ENCODE measurements at regions not wholly inside any gene's neighbourhood (a gene's known extent, or its start where the extent isn't known, plus 50 kb on each side); places are given as distances from the start of the nearest gene placed in this dataset.

DNA sequence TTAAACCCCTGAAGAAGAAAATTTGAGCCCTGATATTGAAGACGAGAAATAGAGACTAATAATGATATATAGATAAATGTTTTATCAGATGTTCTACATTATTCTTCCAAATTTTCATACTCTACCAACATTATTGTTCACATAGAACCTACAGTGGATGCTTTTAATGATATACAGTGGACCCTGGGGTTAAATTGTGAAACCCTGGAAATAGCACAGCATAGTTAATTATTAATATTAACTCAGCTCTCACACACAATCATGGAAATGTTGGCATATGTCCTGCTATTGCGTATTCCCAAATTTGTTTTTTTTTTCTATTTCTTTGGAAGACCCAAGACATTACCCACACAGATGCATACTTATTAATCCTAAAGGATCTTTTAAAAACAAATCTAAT is 579.9 kb downstream of the CCDC85A start:
- H2AFZ ChIP-seq: no peak overlapping the region
- H3K79me2 ChIP-seq (ENCODE audit: low read depth): no peaks in the 10 kb centered on the region
- H3K36me3 ChIP-seq (ENCODE audit: low read depth): no peaks in the 10 kb centered on the region
- H4K20me1 ChIP-seq (ENCODE audit: insufficient read depth): no peaks in the 10 kb centered on the region
- H3K4me3 ChIP-seq: no peak overlapping the region
- ChIA-PET POLR2A (ENCODE audit: unreplicated experiment) (no interaction called here), CTCF (no interaction called here)
- H3K9me3 ChIP-seq (ENCODE audit: insufficient read depth, low read depth): no peaks in the 10 kb centered on the region
- no TSS peak for BruUV-seq (replicated peaks)
- no peak for DNase-seq
- intact Hi-C loops (cut with micrococcal nuclease; ENCODE audit: unreplicated experiment): no loop called here
- H3K4me2 ChIP-seq: no peak overlapping the region
- 0 out of 2 replicates have a peak, but pooled peaks cover 5% of the 10 kb centered on the region for H3K9me2 ChIP-seq (ENCODE audit: insufficient read depth)
- H3K4me1 ChIP-seq (replicated peaks; ENCODE audit: insufficient read depth): no peaks in the 10 kb centered on the region
- no peaks in the 10 kb centered on the region for H3K27me3 ChIP-seq (ENCODE audit: insufficient read depth, low read depth)
- TF ChIP-seq, protein P1, sequence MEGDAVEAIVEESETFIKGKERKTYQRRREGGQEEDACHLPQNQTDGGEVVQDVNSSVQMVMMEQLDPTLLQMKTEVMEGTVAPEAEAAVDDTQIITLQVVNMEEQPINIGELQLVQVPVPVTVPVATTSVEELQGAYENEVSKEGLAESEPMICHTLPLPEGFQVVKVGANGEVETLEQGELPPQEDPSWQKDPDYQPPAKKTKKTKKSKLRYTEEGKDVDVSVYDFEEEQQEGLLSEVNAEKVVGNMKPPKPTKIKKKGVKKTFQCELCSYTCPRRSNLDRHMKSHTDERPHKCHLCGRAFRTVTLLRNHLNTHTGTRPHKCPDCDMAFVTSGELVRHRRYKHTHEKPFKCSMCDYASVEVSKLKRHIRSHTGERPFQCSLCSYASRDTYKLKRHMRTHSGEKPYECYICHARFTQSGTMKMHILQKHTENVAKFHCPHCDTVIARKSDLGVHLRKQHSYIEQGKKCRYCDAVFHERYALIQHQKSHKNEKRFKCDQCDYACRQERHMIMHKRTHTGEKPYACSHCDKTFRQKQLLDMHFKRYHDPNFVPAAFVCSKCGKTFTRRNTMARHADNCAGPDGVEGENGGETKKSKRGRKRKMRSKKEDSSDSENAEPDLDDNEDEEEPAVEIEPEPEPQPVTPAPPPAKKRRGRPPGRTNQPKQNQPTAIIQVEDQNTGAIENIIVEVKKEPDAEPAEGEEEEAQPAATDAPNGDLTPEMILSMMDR (conservative IDR thresholded peaks at IDR 0.05): no peak
- no peak for TF ChIP-seq EZH2 (IDR thresholded peaks at IDR 0.05; ENCODE audit: low read depth)
- H3K27ac ChIP-seq: no peak overlapping the region
- no peaks in the 10 kb centered on the region for H3F3A ChIP-seq (ENCODE audit: insufficient read depth, low read depth)

DNA sequence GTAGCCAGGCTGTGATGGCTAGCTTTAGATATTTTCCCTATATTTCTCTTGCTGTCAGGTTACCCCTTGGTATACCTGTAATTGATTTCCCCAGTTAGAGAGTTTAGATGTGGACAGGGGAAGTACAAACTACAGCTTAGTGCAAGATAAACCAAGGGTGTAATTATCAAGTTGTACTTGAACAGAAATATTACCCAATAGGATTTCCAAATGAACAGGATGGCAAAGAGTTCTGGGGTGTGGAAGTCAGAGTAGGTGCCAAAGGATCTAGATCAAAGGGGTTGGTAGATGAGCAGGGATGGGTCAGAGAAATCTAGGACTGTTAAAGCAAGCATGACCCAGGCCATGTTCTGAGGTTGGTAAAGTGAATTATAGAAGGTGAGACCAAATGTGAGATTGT is 585.2 kb downstream of the CCDC85A start:
- H3K9me2 ChIP-seq (ENCODE audit: insufficient read depth): no peaks in the 10 kb centered on the region
- no peaks in the 10 kb centered on the region for H3K27me3 ChIP-seq (ENCODE audit: insufficient read depth, low read depth)
- no peak overlapping the region for H3K4me2 ChIP-seq
- no peaks in the 10 kb centered on the region for H3K36me3 ChIP-seq (ENCODE audit: low read depth)
- H3K79me2 ChIP-seq (ENCODE audit: low read depth): no peaks in the 10 kb centered on the region
- TF ChIP-seq, protein P1 (conservative IDR thresholded peaks at IDR 0.05): no peak
- TF ChIP-seq EZH2 (IDR thresholded peaks at IDR 0.05; ENCODE audit: low read depth): no peak
- intact Hi-C loops (cut with micrococcal nuclease; ENCODE audit: unreplicated experiment): no loop called here
- no peaks in the 10 kb centered on the region for H3K9me3 ChIP-seq (ENCODE audit: insufficient read depth, low read depth)
- ChIA-PET POLR2A (ENCODE audit: unreplicated experiment) (no interaction called here), CTCF (no interaction called here)
- no peaks in the 10 kb centered on the region for H3F3A ChIP-seq (ENCODE audit: insufficient read depth, low read depth)
- H3K27ac ChIP-seq: no peak overlapping the region
- no peak for DNase-seq
- no peaks in the 10 kb centered on the region for H3K4me1 ChIP-seq (replicated peaks; ENCODE audit: insufficient read depth)
- no peak overlapping the region for H3K4me3 ChIP-seq
- no TSS peak for BruUV-seq (replicated peaks)
- H4K20me1 ChIP-seq (ENCODE audit: insufficient read depth): no peaks in the 10 kb centered on the region
- H2AFZ ChIP-seq: no peak overlapping the region

DNA sequence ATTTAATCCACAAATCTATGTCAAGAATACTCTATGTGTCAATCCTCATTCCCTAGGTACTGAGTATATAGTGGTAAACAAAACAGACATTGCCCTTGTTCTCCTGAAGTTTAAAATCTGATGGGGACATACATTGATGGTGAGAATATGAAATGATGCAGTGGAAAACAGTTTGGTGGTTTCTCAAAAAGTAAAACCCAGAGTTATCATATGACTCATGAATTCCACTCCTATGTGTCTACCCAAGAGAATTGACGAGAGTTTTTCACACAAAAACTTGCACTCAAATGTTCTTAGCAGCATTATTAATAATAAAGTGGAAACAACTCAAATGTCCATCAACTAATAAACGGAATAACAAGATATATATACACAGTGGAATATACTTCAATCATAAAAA is 586.7 kb downstream of the CCDC85A start:
- H3K27me3 ChIP-seq (ENCODE audit: insufficient read depth, low read depth): no peaks in the 10 kb centered on the region
- no peaks in the 10 kb centered on the region for H3K4me1 ChIP-seq (replicated peaks; ENCODE audit: insufficient read depth)
- H3K79me2 ChIP-seq (ENCODE audit: low read depth): no peaks in the 10 kb centered on the region
- no peaks in the 10 kb centered on the region for H3K36me3 ChIP-seq (ENCODE audit: low read depth)
- no peak for DNase-seq
- no peak for TF ChIP-seq EZH2 (IDR thresholded peaks at IDR 0.05; ENCODE audit: low read depth)
- TF ChIP-seq, protein P1 (conservative IDR thresholded peaks at IDR 0.05): no peak
- no peaks in the 10 kb centered on the region for H3K9me3 ChIP-seq (ENCODE audit: insufficient read depth, low read depth)
- H3K4me2 ChIP-seq: no peak overlapping the region
- intact Hi-C loops (cut with micrococcal nuclease; ENCODE audit: unreplicated experiment): no loop called here
- no peak overlapping the region for H3K4me3 ChIP-seq
- no peaks in the 10 kb centered on the region for H3K9me2 ChIP-seq (ENCODE audit: insufficient read depth)
- BruUV-seq (replicated peaks): no TSS peak
- no peak overlapping the region for H2AFZ ChIP-seq
- no peak overlapping the region for H3K27ac ChIP-seq
- no peaks in the 10 kb centered on the region for H3F3A ChIP-seq (ENCODE audit: insufficient read depth, low read depth)
- CTCF ChIA-PET: no interaction called here
- no peaks in the 10 kb centered on the region for H4K20me1 ChIP-seq (ENCODE audit: insufficient read depth)
- POLR2A ChIA-PET (ENCODE audit: unreplicated experiment): no interaction called here

All from PC-9 (cell line).